ENCODE measurements at regions not wholly inside any gene's neighbourhood (a gene's known extent, or its start where the extent isn't known, plus 50 kb on each side); places are given as distances from the start of the nearest gene placed in this dataset.

DNA sequence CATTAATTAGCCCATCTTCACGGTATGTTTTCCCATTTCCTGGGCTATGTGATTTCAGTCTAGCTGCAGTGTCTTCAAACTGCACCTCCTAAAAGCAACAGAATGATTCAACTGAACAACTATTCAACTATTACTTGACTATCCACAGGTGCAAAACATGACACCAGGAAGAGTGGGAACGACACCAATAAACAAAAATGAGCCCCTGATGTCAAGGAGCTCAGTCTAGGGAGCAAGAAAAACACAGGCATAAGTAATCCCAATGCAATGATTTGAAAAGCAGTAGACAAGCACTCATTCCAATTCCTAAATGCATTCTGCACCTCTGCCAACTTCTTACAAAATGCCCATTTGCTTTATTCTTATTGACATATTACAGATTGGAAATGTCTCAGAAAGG, 285.6 kb downstream of the ETS1 start:
- TF ChIP-seq, protein P1, sequence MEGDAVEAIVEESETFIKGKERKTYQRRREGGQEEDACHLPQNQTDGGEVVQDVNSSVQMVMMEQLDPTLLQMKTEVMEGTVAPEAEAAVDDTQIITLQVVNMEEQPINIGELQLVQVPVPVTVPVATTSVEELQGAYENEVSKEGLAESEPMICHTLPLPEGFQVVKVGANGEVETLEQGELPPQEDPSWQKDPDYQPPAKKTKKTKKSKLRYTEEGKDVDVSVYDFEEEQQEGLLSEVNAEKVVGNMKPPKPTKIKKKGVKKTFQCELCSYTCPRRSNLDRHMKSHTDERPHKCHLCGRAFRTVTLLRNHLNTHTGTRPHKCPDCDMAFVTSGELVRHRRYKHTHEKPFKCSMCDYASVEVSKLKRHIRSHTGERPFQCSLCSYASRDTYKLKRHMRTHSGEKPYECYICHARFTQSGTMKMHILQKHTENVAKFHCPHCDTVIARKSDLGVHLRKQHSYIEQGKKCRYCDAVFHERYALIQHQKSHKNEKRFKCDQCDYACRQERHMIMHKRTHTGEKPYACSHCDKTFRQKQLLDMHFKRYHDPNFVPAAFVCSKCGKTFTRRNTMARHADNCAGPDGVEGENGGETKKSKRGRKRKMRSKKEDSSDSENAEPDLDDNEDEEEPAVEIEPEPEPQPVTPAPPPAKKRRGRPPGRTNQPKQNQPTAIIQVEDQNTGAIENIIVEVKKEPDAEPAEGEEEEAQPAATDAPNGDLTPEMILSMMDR (conservative IDR thresholded peaks at IDR 0.05; ENCODE audit: low read length), result no peak
- TF ChIP-seq EZH2phosphoT487 (IDR thresholded peaks at IDR 0.05; ENCODE audit: borderline replicate concordance), result no peak
